H1 (cell line): ENCODE measurements at regions not wholly inside any gene's neighbourhood (a gene's known extent, or its start where the extent isn't known, plus 50 kb on each side); places are given as distances from the start of the nearest gene placed in this dataset.

Source experiments
- CTCF ChIA-PET: fragments of 300-600 bp; sonication (Branson Sonifier 250); formaldehyde crosslinking; loops from one replicate; lab custom pipeline; 2021; ENCODE audit not compliant: partially characterized antibody; lab: Charles Lee
- POLR2A ChIA-PET: fragments of 300-600 bp; sonication (Branson Sonifier 250); formaldehyde crosslinking; loops from one replicate; lab custom pipeline; 2021; ENCODE audit warnings: inconsistent platforms; ENCODE audit not compliant: partially characterized antibody; lab: Charles Lee
- DNase-seq, 2 experiments: peaks; one replicate each; pipeline versions ENCODE4 v3.0.0 to v3.0.0-alpha.2; 2010 to 2022; ENCODE audit warnings: low spot score in 2 of 2, low read depth in 1 of 2, mixed read lengths in 1 of 2
- FAIRE-seq: peaks from 2 replicates; lab custom pipeline; 2011; peaks lifted over from hg19 to GRCh38; lab: Jason Lieb, UNC
- H2AFZ ChIP-seq: 2 replicates; pipeline ENCODE4 v1.8.1; 2012; ENCODE audit warnings: low read length, inconsistent platforms
- H2AK5ac ChIP-seq: 2 replicates; pipeline ENCODE4 v1.6.1; 2013; ENCODE audit warnings: low read depth, low read length
- H2BK120ac ChIP-seq: replicated peaks from 2 replicates; pipeline ENCODE3; 2013; ENCODE audit warnings: low read depth, low read length, inconsistent platforms
- H2BK12ac ChIP-seq: 2 replicates; pipeline ENCODE4 v1.6.1; 2013; ENCODE audit warnings: low read depth, low read length
- H2BK15ac ChIP-seq: 2 replicates; pipeline ENCODE4 v1.6.1; 2013; ENCODE audit warnings: low read length
- H2BK20ac ChIP-seq: 2 replicates; pipeline ENCODE4 v1.6.1; 2013; ENCODE audit warnings: low read length
- H2BK5ac ChIP-seq: 2 replicates; pipeline ENCODE4 v1.6.1; 2013; ENCODE audit warnings: low read depth, low read length
- H3K14ac ChIP-seq: 2 replicates; pipeline ENCODE4 v1.6.1; 2013; ENCODE audit warnings: inconsistent platforms; ENCODE audit not compliant: insufficient read length
- H3K18ac ChIP-seq: 2 replicates; pipeline ENCODE4 v1.6.1; 2013; ENCODE audit warnings: low read length; ENCODE audit errors: extremely low read depth
- H3K23ac ChIP-seq: 2 replicates; pipeline ENCODE4 v1.6.1; 2013; ENCODE audit warnings: inconsistent platforms; ENCODE audit not compliant: insufficient read length
- H3K23me2 ChIP-seq: 2 replicates; pipeline ENCODE4 v1.6.1; 2013; ENCODE audit warnings: low read depth, low read length
- H3K27ac ChIP-seq: 2 replicates; pipeline ENCODE4 v1.6.1; 2011; ENCODE audit warnings: low read depth, low read length, inconsistent platforms
- H3K27me3 ChIP-seq, 4 experiments: replicated peaks in 1 of 4; 1 replicate in 1 of 4; 2 replicates in 3 of 4; pipeline versions ENCODE4 v1.6.1 to v1.8.1; 2011 to 2013; ENCODE audit warnings: low read length in 3 of 4, mild to moderate bottlenecking in 3 of 4, inconsistent platforms in 2 of 4, mixed read lengths in 2 of 4, moderate library complexity in 1 of 4; ENCODE audit not compliant: control insufficient read depth in 3 of 4, insufficient read depth in 3 of 4; ENCODE audit errors: extremely low read depth in 1 of 4
- H3K36me3 ChIP-seq, 4 experiments: 2 replicates each; pipeline versions ENCODE4 v1.6.1 to v1.8.1; 2011 to 2013; ENCODE audit warnings: mild to moderate bottlenecking in 4 of 4, low read length in 3 of 4, moderate library complexity in 2 of 4, control low read depth in 1 of 4, inconsistent platforms in 1 of 4; ENCODE audit not compliant: insufficient read depth in 4 of 4, control insufficient read depth in 2 of 4
- H3K4ac ChIP-seq: replicated peaks from 2 replicates; pipeline ENCODE3; 2013; ENCODE audit warnings: low read length, low read depth, mixed read lengths, inconsistent platforms; ENCODE audit not compliant: insufficient read length
- H3K4me1 ChIP-seq, 4 experiments: replicated peaks in 1 of 4; 1 replicate in 1 of 4; 2 replicates in 3 of 4; pipeline versions ENCODE4 v1.6.1 to v1.8.1; 2011 to 2013; ENCODE audit warnings: low read length in 3 of 4, inconsistent platforms in 2 of 4, mixed read lengths in 1 of 4; ENCODE audit not compliant: insufficient read depth in 4 of 4, control insufficient read depth in 3 of 4
- H3K4me2 ChIP-seq, 2 experiments: 2 replicates each; pipeline versions ENCODE4 v1.6.1 to v1.8.1; 2011 to 2013; ENCODE audit warnings: low read depth in 2 of 2, low read length in 2 of 2, control low read depth in 1 of 2, inconsistent platforms in 1 of 2, mild to moderate bottlenecking in 1 of 2; ENCODE audit not compliant: insufficient read depth in 1 of 2
- H3K4me3 ChIP-seq, 4 experiments: fragments of 200-600, 300-600 bp in 1 of 4; sonication (generic), shearing (Covaris generic), sonication (Bioruptor Twin) in 1 of 4; 2 replicates each; pipeline versions ENCODE4 v1.5.1 to v1.8.1; 2011 to 2016; ENCODE audit warnings: low read length in 4 of 4, low read depth in 3 of 4, control low read depth in 2 of 4, inconsistent platforms in 2 of 4, mild to moderate bottlenecking in 2 of 4, mixed read lengths in 1 of 4, moderate library complexity in 1 of 4; ENCODE audit not compliant: insufficient read depth in 2 of 4; ENCODE audit errors: extremely low read depth in 1 of 4
- H3K56ac ChIP-seq: replicated peaks from 2 replicates; pipeline ENCODE3; 2013; ENCODE audit warnings: low read depth, mild to moderate bottlenecking, mixed read lengths, low read length, inconsistent platforms; ENCODE audit not compliant: insufficient read length
- H3K79me1 ChIP-seq: 2 replicates; pipeline ENCODE4 v1.6.1; 2013; ENCODE audit warnings: low read depth, low read length, control low read depth
- H3K79me2 ChIP-seq, 2 experiments: 2 replicates each; pipeline versions ENCODE4 v1.6.1 to v1.8.1; 2012 to 2013; ENCODE audit warnings: low read length in 2 of 2, mild to moderate bottlenecking in 2 of 2, inconsistent platforms in 1 of 2; ENCODE audit not compliant: insufficient read depth in 2 of 2, control insufficient read depth in 1 of 2
- H3K9ac ChIP-seq, 4 experiments: replicated peaks in 1 of 4; 1 replicate in 1 of 4; 2 replicates in 3 of 4; pipeline versions ENCODE4 v1.6.1 to v1.8.1; 2011 to 2013; ENCODE audit warnings: low read depth in 3 of 4, low read length in 3 of 4, control low read depth in 2 of 4, mild to moderate bottlenecking in 2 of 4, moderate library complexity in 2 of 4, inconsistent platforms in 1 of 4; ENCODE audit errors: extremely low read depth in 1 of 4
- H3K9me3 ChIP-seq, 2 experiments: 2 replicates each; pipeline versions ENCODE4 v1.6.1 to v1.8.1; 2012 to 2013; ENCODE audit warnings: mild to moderate bottlenecking in 2 of 2, moderate library complexity in 2 of 2, control low read depth in 1 of 2, inconsistent platforms in 1 of 2, low read depth in 1 of 2, low read length in 1 of 2, mixed read lengths in 1 of 2; ENCODE audit not compliant: insufficient read depth in 2 of 2
- H4K20me1 ChIP-seq, 2 experiments: replicated peaks in 1 of 2; 2 replicates each; pipeline versions ENCODE3 to v1.8.1; 2011 to 2013; ENCODE audit warnings: inconsistent platforms in 2 of 2, low read length in 2 of 2, mild to moderate bottlenecking in 1 of 2; ENCODE audit not compliant: insufficient read depth in 2 of 2, control insufficient read depth in 1 of 2
- H4K5ac ChIP-seq: 2 replicates; pipeline ENCODE4 v1.6.1; 2013; ENCODE audit warnings: low read length, low read depth, mixed read lengths, inconsistent platforms; ENCODE audit not compliant: insufficient read length
- H4K8ac ChIP-seq: 2 replicates; pipeline ENCODE4 v1.8.0; 2013; ENCODE audit warnings: mild to moderate bottlenecking, moderate library complexity, low read length, inconsistent platforms; ENCODE audit not compliant: insufficient read depth; ENCODE audit errors: extremely low read depth
- H4K91ac ChIP-seq: replicated peaks from 2 replicates; pipeline ENCODE3; 2013; ENCODE audit warnings: low read length, mixed read lengths, inconsistent platforms; ENCODE audit not compliant: insufficient read length
- ATF2 ChIP-seq: IDR thresholded peaks from 2 replicates; pipeline ENCODE4 v1.6.1; 2012; ENCODE audit warnings: low read length, inconsistent platforms
- EGR1 ChIP-seq: IDR thresholded peaks from 2 replicates; pipeline ENCODE4 v1.6.1; 2011; ENCODE audit warnings: low read depth, low read length, borderline replicate concordance
- SUZ12 ChIP-seq: fragments of 200-600 bp; sonication (generic); IDR thresholded peaks from 2 replicates; pipeline ENCODE4 v1.6.1; 2012; ENCODE audit warnings: mild to moderate bottlenecking, inconsistent platforms, low read length, moderate library complexity, mixed read lengths
- WGBS, 2 experiments: shearing (Covaris generic) in 1 of 2; methylation state at CpG; one replicate each; pipeline versions ENCODE4 v1.1.6 to v1.1.7; 2013 to 2015; ENCODE audit warnings: low lambda C conversion rate in 2 of 2, mixed read lengths in 2 of 2, inconsistent platforms in 1 of 2, low coverage in 1 of 2, missing lambda C conversion rate in 1 of 2; ENCODE audit not compliant: insufficient replicate concordance in 2 of 2, insufficient coverage in 1 of 2, insufficient read length in 1 of 2; ENCODE audit errors: extremely low coverage in 1 of 2, missing lambda C conversion rate in 1 of 2; 5-methylcytosine and 5-hydroxymethylcytosine counted together

- 90% methylated on average over 9 of the region's 9 CpGs; no CpG with 5 or more reads in 1 of the 2 experiments for WGBS, 2 experiments
- DNase-seq (no peak), FAIRE-seq (no peak)
- Histone ChIP-seq H3K4me1 (no peaks in the 10 kb centered on the region), H3K9ac (no peak overlapping the region), H4K8ac (no peak overlapping the region), H3K79me2 (no peaks in the 10 kb centered on the region), H2AK5ac (no peak overlapping the region), H3K14ac (no peak overlapping the region), H3K56ac (no peak overlapping the region), H2BK15ac (no peak overlapping the region), H3K23me2 (no peaks in the 10 kb centered on the region), H2BK20ac (no peak overlapping the region), H4K20me1 (no peaks in the 10 kb centered on the region), H3K4ac (no peak overlapping the region), H3K23ac (no peak overlapping the region), H3K9me3 (no peaks in the 10 kb centered on the region), H3K4me2 (no peak overlapping the region), H2BK5ac (no peak overlapping the region), H3K27me3 (no peaks in the 10 kb centered on the region; a peak in 2 of 7 replicates), H2BK120ac (no peak overlapping the region), H3K4me3 (no peak overlapping the region), H2AFZ (no peak overlapping the region), H3K27ac (no peak overlapping the region), H3K18ac (no peak overlapping the region), H4K5ac (no peak overlapping the region), H3K79me1 (no peaks in the 10 kb centered on the region), H2BK12ac (no peak overlapping the region), H3K36me3 (no peaks in the 10 kb centered on the region), H4K91ac (no peak overlapping the region)
- CTCF ChIA-PET, result interaction anchor here (1.2 kb wide), 2 partner anchors 71 to 327 kb away, joined by 3 to 4 read pairs; no protein-coding TSS in a partner anchor
- POLR2A ChIA-PET, result interaction anchor here (0.6 kb wide), 1 partner anchor 57 kb away, joined by 3 read pairs; no protein-coding TSS in a partner anchor
- TF ChIP-seq ATF2 (no peak), EGR1 (no peak), SUZ12 (no peak)
Observed at GRCh38 chr1:14440166-14440565, 158.3 kb upstream of the KAZN start.
